Endothelial cell of umbilical vein (primary cell): ENCODE measurements at regions not wholly inside any gene's neighbourhood (a gene's known extent, or its start where the extent isn't known, plus 50 kb on each side); places are given as distances from the start of the nearest gene placed in this dataset.

Experiments used
- BruUV-seq: library from RNA; stranded (reverse); fragments of 400-500 nt; replicated peaks from 2 replicates; lab custom pipeline; 2021; lab: Mats Ljungman, UMichigan
- CTCF ChIA-PET: fragments of 300-600, 350-600 bp; sonication (Branson Sonifier 250); formaldehyde crosslinking; loops from one replicate; lab custom pipeline; 2021; ENCODE audit warnings: antibody characterized with exemption, inconsistent platforms; lab: Charles Lee
- POLR2A ChIA-PET: fragments of 300-600, 350-600 bp; sonication (Branson Sonifier 250); formaldehyde crosslinking; loops from one replicate; lab custom pipeline; 2021; ENCODE audit warnings: antibody characterized with exemption, inconsistent platforms; lab: Charles Lee
- DNase-seq: peaks from one replicate; pipeline ENCODE4 v3.0.0-alpha.2; 2011; ENCODE audit warnings: low read depth, low spot score
- FAIRE-seq: peaks from 2 replicates; lab custom pipeline; 2011; peaks lifted over from hg19 to GRCh38; lab: Jason Lieb, UNC
- H2AFZ ChIP-seq: 2 replicates; pipeline ENCODE4 v1.6.0; 2012; ENCODE audit warnings: low read depth, low read length, control low read depth, inconsistent platforms
- H3K27ac ChIP-seq: 2 replicates; pipeline ENCODE4 v1.5.1; 2011; ENCODE audit warnings: low read depth, mild to moderate bottlenecking, control low read depth, low read length, moderate library complexity; ENCODE audit not compliant: insufficient read depth
- H3K27me3 ChIP-seq, 2 experiments: 2 replicates each; pipeline versions ENCODE4 v1.6.0 to v1.6.1; 2011; ENCODE audit warnings: low read length in 2 of 2, mixed read lengths in 1 of 2; ENCODE audit not compliant: control insufficient read depth in 2 of 2, insufficient read depth in 2 of 2
- H3K36me3 ChIP-seq, 2 experiments: 2 replicates in 1 of 2; 3 replicates in 1 of 2; pipeline ENCODE4 v1.5.1; 2011; ENCODE audit warnings: low read length in 2 of 2, mild to moderate bottlenecking in 1 of 2, moderate library complexity in 1 of 2; ENCODE audit not compliant: control insufficient read depth in 2 of 2, insufficient read depth in 2 of 2; ENCODE audit errors: extremely low read depth in 1 of 2
- H3K4me1 ChIP-seq: 3 replicates; pipeline ENCODE4 v1.5.1; 2011; ENCODE audit warnings: mild to moderate bottlenecking, low read length; ENCODE audit not compliant: control insufficient read depth, insufficient read depth; ENCODE audit errors: extremely low read depth
- H3K4me2 ChIP-seq: 2 replicates; pipeline ENCODE4 v1.6.1; 2011; ENCODE audit warnings: low read length, control low read depth, mixed read lengths; ENCODE audit not compliant: insufficient read depth
- H3K4me3 ChIP-seq, 3 experiments: fragments of 200-600 bp in 1 of 3; sonication (generic), shearing (Covaris generic) in 1 of 3; replicated peaks in 1 of 3; 2 replicates each; pipeline ENCODE4 v1.5.1; 2011 to 2016; ENCODE audit warnings: control low read depth in 3 of 3, low read length in 3 of 3, mild to moderate bottlenecking in 2 of 3, inconsistent platforms in 1 of 3, low read depth in 1 of 3, moderate library complexity in 1 of 3; ENCODE audit not compliant: insufficient read depth in 1 of 3
- H3K79me2 ChIP-seq: 2 replicates; pipeline ENCODE4 v1.6.0; 2012; ENCODE audit warnings: low read length, inconsistent platforms; ENCODE audit not compliant: control insufficient read depth, insufficient read depth
- H3K9ac ChIP-seq: replicated peaks from 2 replicates; pipeline ENCODE3; 2011; ENCODE audit warnings: low read length, control low read depth; ENCODE audit not compliant: insufficient read depth; ENCODE audit errors: extremely low read depth
- H3K9me1 ChIP-seq: replicated peaks from 3 replicates; pipeline ENCODE4 v1.6.0; 2011; ENCODE audit warnings: mild to moderate bottlenecking, low read length; ENCODE audit not compliant: control insufficient read depth, insufficient read depth; ENCODE audit errors: extremely low read depth
- H3K9me3 ChIP-seq: replicated peaks from 2 replicates; pipeline ENCODE4 v1.5.1; 2012; ENCODE audit warnings: low read length, inconsistent platforms; ENCODE audit not compliant: control insufficient read depth, insufficient read depth
- H4K20me1 ChIP-seq: replicated peaks from 2 replicates; pipeline ENCODE3; 2011; ENCODE audit warnings: mild to moderate bottlenecking, low read length; ENCODE audit not compliant: control insufficient read depth, insufficient read depth; ENCODE audit errors: extremely low read depth
- EZH2 ChIP-seq: IDR thresholded peaks from 2 replicates; pipeline ENCODE4 v1.6.1; 2012; ENCODE audit warnings: borderline replicate concordance, low read depth, mild to moderate bottlenecking, moderate library complexity, low read length, inconsistent platforms; ENCODE audit not compliant: severe bottlenecking
- FOS ChIP-seq: IDR thresholded peaks from 2 replicates; pipeline ENCODE4 v1.6.1; 2011; ENCODE audit warnings: mild to moderate bottlenecking, low read length, moderate library complexity, borderline replicate concordance; ENCODE audit not compliant: insufficient read depth
- GATA2 ChIP-seq: IDR thresholded peaks from 2 replicates; pipeline ENCODE4 v1.7.0; 2011; ENCODE audit warnings: low read depth, mild to moderate bottlenecking, moderate library complexity, mixed read lengths, low read length; ENCODE audit not compliant: insufficient read length, insufficient read depth
- JUN ChIP-seq: IDR thresholded peaks from 2 replicates; pipeline ENCODE4 v1.6.1; 2011; ENCODE audit warnings: borderline replicate concordance, low read depth; ENCODE audit not compliant: insufficient read length, insufficient read depth
- MAX ChIP-seq: IDR thresholded peaks from 2 replicates; pipeline ENCODE4 v1.6.1; 2011; ENCODE audit not compliant: insufficient read depth, insufficient read length
- MYC ChIP-seq: IDR thresholded peaks from one replicate; pipeline ENCODE4 v1.6.1; 2011; ENCODE audit warnings: mild to moderate bottlenecking, low read depth, low read length
- POLR2A ChIP-seq: IDR thresholded peaks from 2 replicates; pipeline ENCODE4 v1.6.1; 2012; ENCODE audit warnings: low read depth, mild to moderate bottlenecking, control low read depth, low read length
- POLR2AphosphoS5 ChIP-seq: IDR thresholded peaks from 2 replicates; pipeline ENCODE4 v1.6.1; 2012; ENCODE audit warnings: low read depth, mild to moderate bottlenecking, control low read depth, low read length, moderate library complexity; ENCODE audit not compliant: insufficient read depth
- dilution Hi-C: fragments of 300-500 bp; cut with MboI; formaldehyde crosslinking; loops from one replicate; pipeline ENCODE4 v1.15.0; 2019; ENCODE audit warnings: low sequenced_read_pairs; ENCODE audit not compliant: extremely low pct_ligation_motif_present
- intact Hi-C: fragments of 100-400 bp; cut with micrococcal nuclease; formaldehyde crosslinking; loops from one replicate; pipeline ENCODE4 v1.10.0; 2022
- TF ChIP-seq, protein P1 (sequence below), 2 donors: IDR thresholded peaks; 1 replicate in 1 of 2; 2 replicates in 1 of 2; pipeline ENCODE4 v1.5.1; 2011; ENCODE audit warnings: low read length in 2 of 2, mild to moderate bottlenecking in 2 of 2, moderate library complexity in 2 of 2, control low read depth in 1 of 2, inconsistent platforms in 1 of 2, low read depth in 1 of 2; ENCODE audit not compliant: insufficient read depth in 1 of 2; ENCODE audit errors: extremely low read depth in 1 of 2

GRCh38 chrX:24410514-24411189 is 50.2 kb downstream of the SUPT20HL1 start:
- dilution Hi-C loops: no loop called here
- FAIRE-seq: no peak
- CTCF ChIA-PET: interaction anchor here (1.1 kb wide), 1 partner anchor 15 kb away, joined by 3 read pairs; no protein-coding TSS in a partner anchor

More at GRCh38 chrX:24410514-24411189, 50.2 kb downstream of the SUPT20HL1 start:
- TF ChIP-seq POLR2A: no peak
- no peak for TF ChIP-seq JUN
- TF ChIP-seq MAX: no peak
- no peak for TF ChIP-seq GATA2
- TF ChIP-seq, protein P1, sequence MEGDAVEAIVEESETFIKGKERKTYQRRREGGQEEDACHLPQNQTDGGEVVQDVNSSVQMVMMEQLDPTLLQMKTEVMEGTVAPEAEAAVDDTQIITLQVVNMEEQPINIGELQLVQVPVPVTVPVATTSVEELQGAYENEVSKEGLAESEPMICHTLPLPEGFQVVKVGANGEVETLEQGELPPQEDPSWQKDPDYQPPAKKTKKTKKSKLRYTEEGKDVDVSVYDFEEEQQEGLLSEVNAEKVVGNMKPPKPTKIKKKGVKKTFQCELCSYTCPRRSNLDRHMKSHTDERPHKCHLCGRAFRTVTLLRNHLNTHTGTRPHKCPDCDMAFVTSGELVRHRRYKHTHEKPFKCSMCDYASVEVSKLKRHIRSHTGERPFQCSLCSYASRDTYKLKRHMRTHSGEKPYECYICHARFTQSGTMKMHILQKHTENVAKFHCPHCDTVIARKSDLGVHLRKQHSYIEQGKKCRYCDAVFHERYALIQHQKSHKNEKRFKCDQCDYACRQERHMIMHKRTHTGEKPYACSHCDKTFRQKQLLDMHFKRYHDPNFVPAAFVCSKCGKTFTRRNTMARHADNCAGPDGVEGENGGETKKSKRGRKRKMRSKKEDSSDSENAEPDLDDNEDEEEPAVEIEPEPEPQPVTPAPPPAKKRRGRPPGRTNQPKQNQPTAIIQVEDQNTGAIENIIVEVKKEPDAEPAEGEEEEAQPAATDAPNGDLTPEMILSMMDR (IDR thresholded peaks at IDR 0.05; ENCODE audit: extremely low read depth in 1 of 2, insufficient read depth in 1 of 2, low read depth in 1 of 2, low read length in 2 of 2): no peak
- TF ChIP-seq POLR2AphosphoS5: no peak
- no peak for TF ChIP-seq FOS
- no peak for TF ChIP-seq EZH2
- no peak for TF ChIP-seq MYC
- H2AFZ ChIP-seq: no peak overlapping the region
- H3K9me1 ChIP-seq: no peaks in the 10 kb centered on the region
- intact Hi-C loops: no loop called here
- no peak overlapping the region for H3K4me3 ChIP-seq
- no peak overlapping the region for H3K4me2 ChIP-seq
- POLR2A ChIA-PET: no interaction called here
- DNase-seq: no peak
- H3K79me2 ChIP-seq: no peaks in the 10 kb centered on the region
- H3K9me3 ChIP-seq: no peaks in the 10 kb centered on the region
- H3K4me1 ChIP-seq: no peaks in the 10 kb centered on the region
- H3K9ac ChIP-seq: no peak overlapping the region
- BruUV-seq: no TSS peak
- no peak overlapping the region for H3K27ac ChIP-seq
- H3K27me3 ChIP-seq: no peaks in the 10 kb centered on the region
- H3K36me3 ChIP-seq: no peaks in the 10 kb centered on the region
- no peaks in the 10 kb centered on the region for H4K20me1 ChIP-seq
